ENCODE measurements at regions not wholly inside any gene's neighbourhood (a gene's known extent, or its start where the extent isn't known, plus 50 kb on each side); places are given as distances from the start of the nearest gene placed in this dataset.

GRCh38 chr6:98627129-98627775 lies 207.1 kb upstream of the POU3F2 start:
- TF ChIP-seq CTCF (IDR thresholded peaks at IDR 0.05; ENCODE audit: low read depth, low read length, poor library complexity, severe bottlenecking) = no peak
- no peak for TF ChIP-seq EZH2phosphoT487 (IDR thresholded peaks at IDR 0.05; ENCODE audit: borderline replicate concordance, low read length)
